Heart left ventricle (tissue), 16 donors: ENCODE measurements at regions not wholly inside any gene's neighbourhood (a gene's known extent, or its start where the extent isn't known, plus 50 kb on each side); places are given as distances from the start of the nearest gene placed in this dataset.
A peak's percentile ranks its signal among the peaks of the same experiment; 100 is the strongest.

Experiments used
- ATAC-seq, 4 donors: fragments of 200-7000 bp; cut with Tn5 transposase; one replicate each; pipeline ENCODE4 v1.9.1; 2020 to 2022; ENCODE audit warnings: moderate library complexity in 4 of 4, mild to moderate bottlenecking in 3 of 4, moderate number of reproducible peaks in 1 of 4
- DNase-seq, 5 donors: peaks; one replicate each; pipeline ENCODE4 v3.0.0-alpha.2; 2020
- H3K27ac ChIP-seq, 12 donors: fragments of 200-600 bp; sonication (generic) in 4 of 12; one replicate each; pipeline versions ENCODE4 v1.5.0 to v1.8.0; 2016 to 2022; ENCODE audit warnings: mild to moderate bottlenecking in 2 of 12
- H3K27me3 ChIP-seq, 9 donors: fragments of 200-600 bp; sonication (generic) in 2 of 9; one replicate each; pipeline versions ENCODE4 v1.5.1 to v1.8.0; 2016 to 2022; ENCODE audit warnings: mild to moderate bottlenecking in 3 of 9
- H3K36me3 ChIP-seq, 9 donors: fragments of 200-600 bp; sonication (generic) in 2 of 9; one replicate each; pipeline versions ENCODE4 v1.5.0 to v1.8.0; 2018 to 2022; ENCODE audit warnings: mild to moderate bottlenecking in 2 of 9
- H3K4me1 ChIP-seq, 12 donors: fragments of 200-600 bp; sonication (generic) in 4 of 12; one replicate each; pipeline versions ENCODE4 v1.5.0 to v1.8.0; 2016 to 2022; ENCODE audit warnings: mild to moderate bottlenecking in 3 of 12
- H3K4me3 ChIP-seq, 12 donors: fragments of 200-600 bp; sonication (generic) in 4 of 12; one replicate each; pipeline versions ENCODE4 v1.5.0 to v1.8.0; 2017 to 2022; ENCODE audit warnings: mild to moderate bottlenecking in 9 of 12, moderate library complexity in 4 of 12
- H3K9me3 ChIP-seq, 12 donors: fragments of 200-600 bp; sonication (generic) in 4 of 12; one replicate each; pipeline versions ENCODE4 v1.5.0 to v1.8.0; 2016 to 2022; ENCODE audit warnings: mild to moderate bottlenecking in 1 of 12
- POLR2A ChIP-seq, 2 donors: fragments of 450-650 bp; IDR thresholded peaks; one replicate each; pipeline ENCODE4 v1.6.1; 2017; ENCODE audit warnings: antibody characterized with exemption in 2 of 2, mild to moderate bottlenecking in 2 of 2, moderate library complexity in 2 of 2
- WGBS, 4 donors: extraction: QIAGEN DNeasy Blood & Tissue Kit in 2 of 4; methylation state at CpG; one replicate each; pipeline versions ENCODE4 v1.1.5 to v1.1.7; 2013 to 2018; 5-methylcytosine and 5-hydroxymethylcytosine counted together
- intact Hi-C, 10 donors: fragments of 100-400 bp; cut with DNase I; formaldehyde crosslinking; loops; one replicate each; pipeline versions ENCODE4 v1.11.1 to v1.14.2; 2022
- TF ChIP-seq, protein P1 (sequence below), 12 donors: fragments of 200-600 bp; sonication (generic) in 4 of 12; IDR thresholded peaks; one replicate each; pipeline versions ENCODE4 v1.5.0 to v1.8.0; 2018 to 2022; ENCODE audit warnings: antibody characterized with exemption in 12 of 12, mild to moderate bottlenecking in 5 of 12
- donor health status: ischemic (EF 13 %, LVEDD 7.1; RV severe dilation, severe dysfunction).
- donor health status: healthy with polysubstance abuse.
- donor health status: DM: no; HTN: yes; CAD: no.
- donor health status: DM: no; HTN: no; CAD: no.
- donor health status: ischemic (EF 25% LVEDD 6.9; RV normal size, moderate dysfunction).
- donor health status: ischemic (EF 25% LVEDD 5.7; RV mildly dilated, moderate dysfunction).
- donor health status: healthy.
- donor health status: DM: yes; HTN: yes; CAD: no.
- donor health status: ischemic (EF 35%, LVEDD 5.7; RV mildly dilated, moderate dysfunction).
- donor health status: nonischemic (EF 11% LVEDD 7.7; RV severe dilation, severe dysfunction).
- donor health status: DM: yes; HTN: yes; CAD: no.
- donor health status: PGD.
- donor health status: ischemic (EF 29% LVEDD 5.4; RV normal size, mild dysfunction).
- donor health status: nonischemic (EF 23%, LVEDD 6.1; RV moderate dilation, normal function).

DNA sequence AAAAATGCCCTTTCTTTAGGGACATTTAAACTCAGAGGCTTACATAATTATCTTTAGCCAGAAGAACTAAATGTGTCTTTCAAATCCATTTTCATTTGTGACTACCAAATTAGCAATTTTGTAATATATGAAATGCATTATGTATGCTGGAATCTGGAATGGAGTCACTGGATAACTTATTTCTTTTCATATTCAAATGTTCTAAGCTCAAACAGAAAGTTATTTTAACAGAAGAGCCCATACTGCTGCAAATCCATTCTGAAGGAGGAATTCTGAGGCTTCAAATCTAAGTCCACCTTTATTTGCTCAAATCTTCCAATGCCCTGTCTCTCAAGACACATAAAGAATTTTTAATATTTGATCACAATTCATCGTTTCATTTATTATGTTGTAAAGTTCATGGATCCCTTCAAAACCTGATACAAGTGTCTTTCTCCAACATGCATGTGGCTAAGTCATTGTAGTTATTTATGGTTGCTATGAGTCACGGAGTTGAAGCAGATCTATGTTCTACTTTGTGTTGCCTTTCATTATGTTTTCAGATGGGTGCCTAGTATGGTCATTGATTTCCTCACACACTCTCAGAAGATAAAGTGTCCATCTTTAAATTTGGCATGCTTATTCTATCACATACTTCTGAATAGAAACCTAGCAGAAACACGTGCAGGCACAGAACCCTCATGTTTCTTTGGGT is 214.8 kb upstream of the GCFC2 start:
- no peaks in the 10 kb centered on the region for H3K9me3 ChIP-seq
- 74 to 84% (median 75%) methylated on average over 3 of the region's 3 CpGs for WGBS, 4 donors
- DNase-seq (no peak), ATAC-seq (no peak)
- no peak overlapping the region for H3K27ac ChIP-seq
- intact Hi-C loops, result no loop called here
- no peak overlapping the region for H3K4me3 ChIP-seq
- H3K36me3 ChIP-seq, result no peaks in the 10 kb centered on the region
- no peaks in the 10 kb centered on the region for H3K27me3 ChIP-seq
- no peak for TF ChIP-seq POLR2A (IDR thresholded peaks at IDR 0.05)
- TF ChIP-seq, protein P1, sequence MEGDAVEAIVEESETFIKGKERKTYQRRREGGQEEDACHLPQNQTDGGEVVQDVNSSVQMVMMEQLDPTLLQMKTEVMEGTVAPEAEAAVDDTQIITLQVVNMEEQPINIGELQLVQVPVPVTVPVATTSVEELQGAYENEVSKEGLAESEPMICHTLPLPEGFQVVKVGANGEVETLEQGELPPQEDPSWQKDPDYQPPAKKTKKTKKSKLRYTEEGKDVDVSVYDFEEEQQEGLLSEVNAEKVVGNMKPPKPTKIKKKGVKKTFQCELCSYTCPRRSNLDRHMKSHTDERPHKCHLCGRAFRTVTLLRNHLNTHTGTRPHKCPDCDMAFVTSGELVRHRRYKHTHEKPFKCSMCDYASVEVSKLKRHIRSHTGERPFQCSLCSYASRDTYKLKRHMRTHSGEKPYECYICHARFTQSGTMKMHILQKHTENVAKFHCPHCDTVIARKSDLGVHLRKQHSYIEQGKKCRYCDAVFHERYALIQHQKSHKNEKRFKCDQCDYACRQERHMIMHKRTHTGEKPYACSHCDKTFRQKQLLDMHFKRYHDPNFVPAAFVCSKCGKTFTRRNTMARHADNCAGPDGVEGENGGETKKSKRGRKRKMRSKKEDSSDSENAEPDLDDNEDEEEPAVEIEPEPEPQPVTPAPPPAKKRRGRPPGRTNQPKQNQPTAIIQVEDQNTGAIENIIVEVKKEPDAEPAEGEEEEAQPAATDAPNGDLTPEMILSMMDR (IDR thresholded peaks at IDR 0.05), result no peak
- no peaks in the 10 kb centered on the region for H3K4me1 ChIP-seq

DNA sequence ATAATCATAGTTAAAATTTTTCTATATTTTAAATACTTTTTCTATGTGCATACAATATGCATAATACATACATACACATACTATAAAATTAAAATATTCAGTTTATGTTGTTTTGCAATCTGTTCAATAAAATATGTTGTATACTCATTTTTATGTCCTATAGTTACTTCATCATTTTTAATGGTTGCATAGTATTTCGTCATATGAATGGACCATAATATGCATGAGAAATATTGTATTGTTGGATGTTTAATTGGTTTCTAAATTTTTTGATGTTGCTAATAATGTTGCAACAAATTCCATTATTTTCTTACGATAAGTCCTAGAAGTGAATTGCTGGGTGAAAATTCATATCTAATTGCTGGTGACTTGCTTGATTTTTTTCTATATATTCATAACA is 211.5 kb upstream of the GCFC2 start:
- no peak for ATAC-seq
- intact Hi-C loops, result no loop called here

DNA sequence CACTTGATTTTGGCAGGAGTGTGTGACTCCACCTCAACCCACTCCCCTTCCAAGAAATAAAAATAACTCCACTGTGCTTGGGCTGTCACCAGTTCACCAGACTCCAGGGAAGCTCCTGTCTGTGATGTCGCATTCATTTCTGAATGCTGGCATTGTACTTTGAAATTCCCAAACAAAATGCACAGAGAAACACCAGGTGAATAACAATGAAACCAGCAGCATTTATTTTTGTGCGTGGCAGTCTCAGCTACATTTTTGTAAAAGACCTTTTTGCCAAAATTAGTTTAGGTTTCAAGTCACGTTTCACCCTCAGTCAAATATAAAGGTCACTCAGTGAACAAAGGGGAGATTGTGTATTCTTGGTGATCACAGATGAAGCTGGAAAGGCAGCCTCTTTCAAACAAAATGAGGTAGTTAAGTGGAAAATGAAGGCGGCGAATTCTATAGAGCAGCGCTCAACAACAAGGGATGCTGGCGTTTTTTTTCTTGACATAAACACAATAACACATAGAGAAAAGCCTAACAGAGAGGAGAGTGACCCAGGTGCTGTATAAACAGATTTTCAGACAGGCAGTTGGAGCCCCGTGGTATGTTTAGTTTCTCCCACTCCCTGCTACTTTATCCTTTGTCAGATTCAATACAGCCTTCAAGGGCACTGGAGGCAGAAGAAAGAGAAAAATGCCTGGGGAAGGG is 210.3 kb upstream of the GCFC2 start:
- DNase-seq, result no peak
- Histone ChIP-seq H3K27me3 (no peaks in the 10 kb centered on the region), H3K36me3 (no peaks in the 10 kb centered on the region), H3K27ac (no peak overlapping the region), H3K9me3 (no peaks in the 10 kb centered on the region), H3K4me3 (no peak overlapping the region), H3K4me1 (no peaks in the 10 kb centered on the region)
- 41 to 53% (median 45%) methylated on average over 8 of the region's 8 CpGs for WGBS, 4 donors
- intact Hi-C loops, result no loop called here
- ATAC-seq, result peak in 2 of 4 donors; percentile 59 to 66
- TF ChIP-seq POLR2A (IDR thresholded peaks at IDR 0.05), result no peak
- TF ChIP-seq, protein P1 (IDR thresholded peaks at IDR 0.05), result no peak

More for the DNA sequence above, 211.5 kb upstream of the GCFC2 start:
- H3K27ac ChIP-seq, result no peak overlapping the region
- no peak for TF ChIP-seq POLR2A (IDR thresholded peaks at IDR 0.05)
- TF ChIP-seq, protein P1 (IDR thresholded peaks at IDR 0.05), result no peak
- H3K36me3 ChIP-seq, result no peaks in the 10 kb centered on the region
- no peaks in the 10 kb centered on the region for H3K9me3 ChIP-seq
- no peaks in the 10 kb centered on the region for H3K4me1 ChIP-seq
- 62 to 92% (median 79%) methylated on average over 2 of the region's 2 CpGs for WGBS, 4 donors
- no peak overlapping the region for H3K4me3 ChIP-seq
- no peaks in the 10 kb centered on the region for H3K27me3 ChIP-seq
- DNase-seq, result no peak

DNA sequence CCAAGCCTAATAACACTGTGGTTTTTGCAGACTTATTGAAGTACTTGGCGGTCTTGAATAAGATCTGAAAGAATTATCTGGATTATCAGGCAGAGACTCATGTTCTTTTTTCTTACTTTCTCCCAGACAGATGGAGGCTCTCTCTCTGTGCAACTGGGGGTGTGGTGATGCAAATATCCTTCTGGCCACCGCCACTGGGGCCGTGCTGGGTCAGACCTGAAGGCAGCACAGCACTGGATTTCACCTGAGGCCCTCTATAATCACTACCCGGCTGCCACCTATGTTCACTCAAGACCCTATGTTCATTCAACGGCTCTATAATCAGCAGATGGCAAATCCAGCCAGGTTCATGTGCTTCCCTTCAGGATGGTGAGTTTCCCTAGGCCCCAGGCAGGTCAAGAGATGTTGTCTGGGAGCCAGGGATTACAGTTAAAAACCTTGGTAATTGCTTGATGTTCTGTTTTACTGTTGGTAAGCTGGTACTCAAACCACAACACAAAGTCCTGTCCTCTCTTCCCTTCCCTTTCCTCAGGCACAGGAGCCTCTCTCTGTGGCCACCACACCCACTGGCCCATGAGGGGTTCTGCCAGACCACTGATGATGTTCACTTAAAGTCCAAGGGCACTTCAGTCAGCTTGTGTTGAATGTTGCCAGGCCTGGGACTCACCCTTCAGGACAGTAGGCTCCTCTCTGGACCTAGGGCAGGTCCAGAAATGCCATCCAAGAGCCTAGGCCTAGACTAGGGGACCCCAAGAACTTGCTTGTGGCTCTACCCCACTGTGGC is 205.3 kb upstream of the GCFC2 start:
- intact Hi-C loops, result no loop called here
- Histone ChIP-seq H3K4me1 (no peaks in the 10 kb centered on the region), H3K27ac (no peak overlapping the region), H3K9me3 (peaks cover 0 to 3% (median 0%) of the 10 kb centered on the region in 12 donors), H3K27me3 (no peaks in the 10 kb centered on the region), H3K36me3 (no peaks in the 10 kb centered on the region), H3K4me3 (no peak overlapping the region)
- TF ChIP-seq, protein P1 (IDR thresholded peaks at IDR 0.05), result no peak
- no peak for TF ChIP-seq POLR2A (IDR thresholded peaks at IDR 0.05)
- DNase-seq (no peak), ATAC-seq (no peak)
- 57 to 84% (median 76%) methylated on average over 5 of the region's 5 CpGs for WGBS, 4 donors
